ENCODE measurements at regions not wholly inside any gene's neighbourhood (a gene's known extent, or its start where the extent isn't known, plus 50 kb on each side); places are given as distances from the start of the nearest gene placed in this dataset.
"Not testable (repeated sequence)": the region's sequence is repeated elsewhere in the genome, so short reads cannot be mapped to it uniquely, and the experiment has no call there.

DNA sequence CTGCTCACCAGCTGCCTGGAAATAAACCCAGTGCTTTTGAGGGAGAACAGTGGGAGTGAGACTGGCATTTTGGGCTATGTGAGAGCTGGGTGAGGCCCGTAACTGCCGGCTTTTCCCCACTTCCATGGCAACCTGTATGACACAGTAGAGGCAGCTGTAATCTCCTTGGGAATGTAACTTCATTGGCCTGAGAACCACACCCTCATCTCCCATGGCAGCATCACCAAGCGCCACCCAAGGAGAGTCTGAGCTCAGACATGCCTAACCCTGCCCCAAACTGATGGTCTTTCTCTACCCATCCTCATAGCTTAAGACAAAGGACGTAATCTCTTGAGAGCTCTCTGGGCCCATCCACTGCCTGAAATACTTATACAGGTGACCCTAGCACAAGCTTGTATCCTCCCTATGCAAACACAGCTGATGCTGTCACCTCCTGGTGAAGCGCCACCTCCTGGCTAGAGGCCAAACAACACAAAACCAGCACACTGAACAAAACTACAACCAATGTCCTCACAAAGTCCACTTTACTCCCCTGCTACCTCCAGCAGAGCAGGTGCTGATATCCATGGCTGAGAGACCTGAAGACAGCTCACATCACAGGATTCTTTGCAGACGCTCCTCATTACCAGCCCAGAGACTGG, 763.4 kb upstream of the NRXN1 start:
- DNase-seq: no peak

GRCh38 chr2:51791496-51791895, 759.6 kb upstream of the NRXN1 start:
- DNase-seq: no peak

GRCh38 chr2:51790854-51791253, 758.9 kb upstream of the NRXN1 start:
- no peak for DNase-seq

- DNase-seq: no peak
Measured at GRCh38 chr2:51789918-51790317, 758.0 kb upstream of the NRXN1 start.

DNA sequence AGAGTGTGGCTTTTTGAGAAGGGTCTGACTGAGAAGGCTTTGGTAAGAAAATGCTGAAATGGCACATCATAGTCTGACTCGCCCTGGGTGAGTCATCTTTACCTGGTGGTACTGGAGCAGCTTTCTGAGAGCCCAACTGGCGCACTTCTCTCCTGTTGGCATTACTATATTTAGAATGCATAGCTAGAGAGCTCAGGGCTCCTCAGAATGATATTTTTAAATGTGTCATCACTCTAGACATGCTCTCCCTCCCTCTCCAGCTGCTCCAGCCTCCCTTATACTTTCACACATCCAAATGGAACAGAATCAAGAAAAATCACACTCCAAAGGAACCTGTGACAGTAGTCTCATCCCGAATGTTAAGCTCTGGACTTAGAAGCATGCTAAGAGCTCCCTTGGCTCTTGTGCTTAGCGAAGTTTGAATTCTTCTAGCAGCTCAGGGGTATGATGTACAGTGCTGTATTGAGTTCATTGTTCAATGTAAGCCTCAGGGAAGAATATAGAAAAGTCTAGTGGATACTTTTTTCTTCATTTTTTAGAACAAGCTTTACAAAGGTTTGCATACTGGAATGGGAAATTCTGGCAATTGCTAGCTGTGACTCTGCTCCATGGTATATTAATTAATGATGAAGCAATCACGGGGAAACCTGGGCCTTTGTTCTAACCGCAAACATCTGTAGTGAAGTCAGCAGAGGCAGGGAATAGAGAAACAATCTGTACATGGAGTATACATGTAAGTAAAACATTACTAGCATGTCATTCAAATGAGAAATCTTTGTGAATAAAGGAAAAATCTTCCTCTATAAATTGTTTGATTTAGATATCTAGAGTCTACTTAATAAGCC, 751.2 kb upstream of the NRXN1 start:
- DNase-seq: no peak

- DNase-seq: no peak
Measured at GRCh38 chr2:51781691-51782090, 749.8 kb upstream of the NRXN1 start.

DNA sequence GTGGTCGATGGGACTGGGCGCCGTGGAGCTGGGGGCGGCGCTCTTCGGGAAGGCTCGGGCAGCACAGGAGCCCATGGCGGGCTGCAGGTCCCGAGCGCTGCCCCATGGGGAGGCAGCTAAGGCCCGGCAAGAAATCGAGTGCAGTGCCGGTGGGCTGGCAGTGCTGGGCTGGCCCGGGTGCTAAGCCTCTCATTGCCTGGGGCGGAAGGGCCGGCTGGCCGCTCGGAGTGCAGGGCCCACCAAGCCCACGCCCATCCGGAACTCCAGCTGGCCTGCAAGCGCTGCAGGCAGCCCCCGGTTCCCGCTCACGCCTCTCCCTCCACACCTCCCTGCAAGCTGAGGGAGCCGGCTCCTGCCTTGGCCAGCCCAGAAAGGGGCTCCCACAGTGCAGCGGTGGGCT, 748.4 kb upstream of the NRXN1 start:
- no peak for DNase-seq

DNA sequence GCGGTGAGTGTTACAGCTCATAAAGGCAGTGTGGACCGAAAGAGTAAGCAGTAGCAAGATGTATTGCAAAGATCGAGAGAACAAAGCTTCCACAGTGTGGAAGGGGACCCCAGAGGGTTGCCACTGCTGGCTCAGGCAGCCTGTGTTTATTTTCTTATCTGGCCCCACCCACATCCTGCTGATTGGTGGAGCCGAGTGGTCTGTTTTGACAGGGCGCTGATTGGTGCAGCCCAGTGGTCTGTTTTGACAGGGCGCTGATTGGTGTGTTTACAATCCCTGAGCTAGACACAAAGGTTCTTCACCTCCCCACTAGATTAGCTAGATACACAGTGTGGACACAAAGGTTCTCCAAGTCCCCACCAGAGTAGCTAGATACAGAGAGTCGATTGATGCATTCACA, 747.8 kb upstream of the NRXN1 start:
- DNase-seq: not testable (repeated sequence)

- no peak for DNase-seq
Measured at GRCh38 chr2:51778806-51779205, 746.9 kb upstream of the NRXN1 start.

- not testable (repeated sequence) for DNase-seq
Measured at GRCh38 chr2:51774606-51775005, 742.7 kb upstream of the NRXN1 start.

DNA sequence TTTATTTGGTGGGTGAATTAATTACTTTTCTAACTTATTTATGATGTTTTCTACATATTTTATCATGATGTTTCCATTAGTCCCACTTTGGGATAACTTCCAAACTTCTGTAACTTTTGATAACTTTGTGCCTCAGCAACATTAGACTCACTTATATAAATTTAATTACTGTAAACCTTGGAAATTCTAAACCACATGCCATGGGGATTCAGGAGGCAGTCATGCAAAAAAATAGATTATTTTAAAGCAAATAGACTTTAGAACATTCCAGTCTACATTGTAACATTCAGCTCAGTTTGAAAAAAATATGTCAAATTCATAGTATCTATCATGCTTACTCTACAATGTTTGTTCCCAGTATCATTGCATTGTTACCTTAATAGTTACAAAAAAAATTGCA, 728.5 kb upstream of the NRXN1 start:
- DNase-seq: no peak

GRCh38 chr2:51758081-51758480, 726.1 kb upstream of the NRXN1 start:
- no peak for DNase-seq

DNA sequence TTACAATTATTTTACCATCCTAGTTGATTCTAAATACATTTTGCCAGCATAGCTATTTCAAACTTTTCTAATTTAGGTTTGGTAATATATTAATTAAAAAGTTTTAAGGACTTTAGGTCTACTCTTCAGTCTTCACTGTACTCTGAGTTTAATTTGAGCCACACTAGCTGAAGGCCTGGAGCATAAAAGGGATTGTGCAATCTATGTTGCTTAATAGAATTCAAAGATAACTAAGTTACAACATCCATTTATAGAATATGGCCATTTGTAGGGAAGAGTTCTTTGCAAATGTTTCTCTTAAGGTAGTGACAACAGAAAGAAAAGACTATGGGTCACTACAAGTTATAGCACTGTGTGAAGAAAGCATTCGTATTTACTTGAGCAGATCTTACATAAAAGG, 702.2 kb upstream of the NRXN1 start:
- no peak for DNase-seq

DNA sequence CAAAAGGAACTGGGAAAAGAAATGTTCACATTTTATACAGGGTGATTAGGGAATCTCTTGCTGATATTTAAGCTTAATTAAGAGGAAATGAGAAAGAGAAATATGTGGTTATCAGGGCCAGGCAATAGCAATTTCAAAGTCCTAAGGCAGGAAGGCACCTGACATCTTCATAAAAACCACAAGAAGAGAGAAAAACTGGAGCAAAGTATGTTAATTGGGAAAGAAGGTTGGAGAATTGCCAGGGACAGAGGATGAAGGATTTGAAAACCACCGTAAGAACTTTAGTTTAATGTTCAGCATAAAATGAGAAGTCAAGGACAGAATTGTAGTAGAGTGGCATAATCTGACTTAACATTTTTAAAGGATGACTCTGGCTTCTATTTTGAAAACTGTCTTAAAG, 691.8 kb upstream of the NRXN1 start:
- no peak for DNase-seq

DNA sequence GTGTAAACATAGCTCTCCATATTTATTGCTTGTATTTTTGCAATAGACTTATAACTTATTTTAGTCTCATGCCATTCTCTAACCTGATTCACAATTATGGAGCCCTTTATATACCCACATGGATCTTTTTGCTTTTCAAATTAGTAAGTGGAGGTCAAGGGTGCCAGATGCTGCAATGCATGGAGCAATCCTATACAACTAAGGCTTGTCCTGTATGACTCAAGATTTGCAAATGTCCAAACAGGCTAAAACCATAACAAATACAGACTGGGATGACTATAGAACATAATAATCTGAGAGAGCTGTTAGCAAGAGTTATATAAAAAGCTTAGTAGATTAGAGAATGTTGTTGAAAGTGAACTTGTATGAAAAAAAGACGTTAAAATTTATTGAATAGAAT, 690.4 kb upstream of the NRXN1 start:
- no peak for DNase-seq

DNA sequence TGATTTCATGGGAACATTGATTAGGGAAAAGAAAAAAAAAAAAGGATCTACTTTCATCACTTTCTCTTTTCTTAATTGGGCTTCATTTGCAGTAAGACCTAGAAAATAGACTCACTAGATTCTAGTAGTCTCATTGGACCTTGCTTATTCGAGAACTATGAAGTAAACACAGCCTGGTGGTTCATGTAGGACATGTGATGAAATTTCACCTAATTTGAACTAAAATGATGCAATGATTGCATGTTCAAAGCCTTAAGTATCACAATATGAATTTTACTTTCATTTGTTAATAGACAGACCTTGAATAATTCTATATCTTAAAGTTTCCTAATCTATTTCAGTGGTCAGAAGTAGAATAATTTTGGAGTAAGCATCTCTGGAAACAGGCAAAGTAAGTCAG, 688.9 kb upstream of the NRXN1 start:
- DNase-seq: no peak

GRCh38 chr2:51718881-51719280, 686.9 kb upstream of the NRXN1 start:
- no peak for DNase-seq

GRCh38 chr2:51717312-51717711, 685.4 kb upstream of the NRXN1 start:
- no peak for DNase-seq

GRCh38 chr2:51711766-51712165, 679.8 kb upstream of the NRXN1 start:
- DNase-seq: no peak

DNA sequence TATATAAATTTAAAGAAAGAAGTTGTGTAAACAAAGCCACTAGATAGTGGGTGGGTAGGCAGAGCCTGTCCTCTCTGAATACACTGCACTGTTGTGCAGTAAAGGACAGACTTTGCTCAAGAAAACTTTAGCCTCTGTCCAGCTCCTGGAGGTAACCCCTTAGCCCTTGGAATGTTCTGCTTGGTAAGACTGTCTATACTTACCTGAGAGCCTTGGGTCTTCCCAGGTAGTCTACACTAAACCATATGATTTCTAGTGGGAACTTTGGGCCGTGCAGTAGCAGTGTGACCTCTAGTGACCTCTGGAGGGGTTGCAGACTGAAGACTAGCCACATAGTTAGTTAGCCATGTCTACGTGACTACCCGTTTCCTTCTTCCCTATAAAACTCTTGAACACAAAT, 678.3 kb upstream of the NRXN1 start:
- DNase-seq: no peak

DNA sequence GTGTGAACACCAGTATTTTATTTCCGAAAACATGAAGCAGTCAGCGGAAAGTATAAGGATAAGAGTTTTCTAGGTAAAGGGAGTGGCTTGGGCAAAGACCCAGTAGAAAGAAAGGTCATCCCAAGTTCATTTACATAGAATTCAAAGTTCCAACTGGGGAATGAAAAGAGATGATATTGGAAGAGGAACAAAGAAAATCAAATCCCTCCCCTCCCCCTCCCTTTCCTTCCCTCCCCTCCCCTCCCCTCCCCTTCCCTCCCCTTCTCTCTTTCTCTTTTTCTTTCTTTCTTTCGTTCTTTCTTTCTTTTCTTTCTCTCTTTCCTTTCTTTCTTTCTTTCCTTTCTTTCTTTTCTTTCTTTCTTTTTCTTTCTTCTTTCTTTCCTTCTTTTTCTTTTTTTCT, 675.7 kb upstream of the NRXN1 start:
- DNase-seq: no peak

DNA sequence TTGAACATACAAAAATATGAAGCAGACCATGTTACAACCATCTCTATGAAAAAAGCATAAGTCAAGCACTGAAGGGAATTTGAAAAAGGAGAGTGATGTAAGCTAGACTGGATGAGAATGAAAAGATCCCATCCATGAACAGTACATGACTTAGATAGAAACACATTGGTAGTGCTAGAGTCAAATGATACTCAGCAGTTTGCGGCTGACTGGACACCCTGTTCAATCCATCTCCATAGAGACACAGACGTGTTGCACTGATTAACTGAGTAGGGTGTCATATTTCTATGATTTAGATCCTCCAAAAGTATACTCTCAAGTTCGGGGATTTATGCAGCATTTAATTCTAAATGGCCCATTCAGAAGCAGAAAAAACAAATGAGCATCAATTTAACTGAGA, 674.3 kb upstream of the NRXN1 start:
- DNase-seq: no peak

DNA sequence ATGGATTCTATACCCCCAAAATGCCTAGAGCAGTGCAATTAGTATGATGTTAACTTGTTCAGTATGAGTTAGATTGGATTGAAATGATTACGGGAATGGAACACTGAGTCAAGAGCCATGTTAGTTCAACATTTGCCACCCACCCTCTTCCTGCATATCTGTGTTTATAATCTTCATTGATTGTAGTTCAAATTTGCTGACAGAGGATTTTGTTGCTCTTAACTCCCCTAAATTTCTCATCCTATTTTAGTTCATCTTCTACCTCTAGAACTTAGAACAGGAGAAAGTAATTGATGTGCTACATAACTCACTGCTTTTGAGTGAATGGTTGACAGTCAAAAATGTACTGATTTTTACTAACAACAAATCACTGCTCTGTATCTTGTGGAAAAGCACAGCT, 673.5 kb upstream of the NRXN1 start:
- DNase-seq: no peak

DNA sequence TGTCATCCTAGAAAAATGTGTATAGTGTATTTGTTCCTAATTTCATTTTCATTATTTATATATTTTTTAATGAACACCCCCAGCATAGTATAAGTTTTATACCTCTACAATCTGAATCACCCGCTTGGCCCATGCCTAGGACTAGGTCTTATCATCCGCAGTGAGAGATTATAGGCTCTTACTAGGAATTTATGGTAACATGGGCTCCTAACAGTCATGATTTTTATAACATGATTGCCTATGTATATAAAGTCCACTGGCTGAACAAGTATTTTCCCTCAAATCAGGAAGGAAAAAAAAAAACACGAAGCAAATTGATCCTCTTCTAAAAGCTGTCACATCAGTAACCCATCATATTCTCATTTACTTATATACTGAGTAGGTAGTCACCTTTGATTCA, 666.1 kb upstream of the NRXN1 start:
- no peak for DNase-seq

DNA sequence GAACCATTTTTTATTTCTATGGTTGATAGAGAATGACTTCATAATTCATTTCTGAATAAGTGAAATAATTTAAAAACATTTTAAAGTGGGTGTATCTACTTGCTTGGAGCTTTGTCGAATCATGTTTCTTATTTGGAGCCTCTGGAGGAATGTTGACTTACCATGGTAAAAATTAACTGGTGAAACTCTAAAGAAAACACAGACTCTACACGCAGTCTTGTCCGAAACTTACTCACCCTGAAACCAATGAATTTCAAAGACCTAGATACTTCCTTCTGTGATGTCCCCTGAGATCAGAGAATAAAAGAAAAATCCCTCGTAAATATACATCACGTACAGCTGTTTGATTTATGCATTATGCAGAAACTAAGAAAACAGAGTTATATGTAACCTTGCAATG, 665.2 kb upstream of the NRXN1 start:
- DNase-seq: no peak
